GM19238 (cell line): ENCODE measurements at regions not wholly inside any gene's neighbourhood (a gene's known extent, or its start where the extent isn't known, plus 50 kb on each side); places are given as distances from the start of the nearest gene placed in this dataset.

Experiments used
- DNase-seq: peaks from one replicate; pipeline ENCODE4 v3.0.0; 2011; ENCODE audit warnings: low spot score; ENCODE audit not compliant: insufficient read length

DNA sequence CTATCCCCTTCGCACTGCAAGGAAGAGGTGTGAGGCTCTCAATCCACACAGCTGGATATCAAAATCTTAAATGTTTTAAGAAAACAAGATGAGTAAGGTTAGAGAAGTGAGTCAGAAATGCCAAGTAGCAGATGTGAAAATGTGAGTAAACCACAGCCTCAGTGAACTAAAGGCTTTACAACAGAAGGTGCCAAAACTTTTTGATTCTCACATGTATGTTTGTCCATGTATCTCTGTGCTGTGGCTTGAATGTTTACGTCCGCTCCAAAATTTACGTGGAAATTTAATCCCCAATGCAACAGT lies 126.8 kb upstream of the PFN2 start:
- DNase-seq, result no peak

DNA sequence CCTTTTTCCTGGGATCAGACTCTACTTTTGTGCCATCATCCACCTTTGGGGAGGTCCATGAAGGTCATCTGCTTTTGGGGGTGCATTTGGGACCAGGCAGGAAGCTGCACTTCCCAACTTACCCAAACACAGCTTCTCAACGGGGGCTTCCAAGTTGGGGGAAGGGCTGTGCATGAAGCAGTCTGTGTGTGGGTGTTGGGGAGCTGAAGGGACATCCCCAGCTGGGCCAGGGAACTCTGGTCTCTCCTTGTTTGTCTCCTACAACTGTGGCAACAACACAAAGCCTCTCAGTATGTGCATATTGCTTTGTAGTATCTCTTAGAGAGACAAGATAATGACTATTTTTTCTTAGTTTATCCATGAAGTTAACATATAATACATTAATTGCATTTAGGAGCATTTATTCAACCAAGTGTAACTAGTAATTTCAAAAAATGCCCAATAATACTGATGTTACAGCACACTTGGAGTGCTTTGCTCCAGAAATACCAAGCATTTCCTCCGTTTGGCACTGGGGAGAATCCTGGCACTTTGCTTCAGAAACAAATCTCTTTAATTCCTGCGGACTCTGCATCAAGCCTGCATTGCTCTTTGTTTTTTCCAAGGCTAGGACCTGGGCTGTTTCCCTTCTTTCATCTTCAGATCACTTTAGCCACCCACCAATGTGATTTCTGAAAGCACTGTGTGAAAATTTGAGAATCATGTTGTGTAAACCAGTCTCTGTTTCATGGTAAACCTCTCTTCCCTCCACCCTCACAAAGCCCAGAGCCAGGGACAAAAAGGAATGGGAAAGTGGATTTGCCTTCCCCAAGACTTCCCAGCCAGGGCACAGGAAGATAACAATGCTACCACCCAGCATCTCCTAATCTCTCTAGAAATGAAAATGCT lies 126.2 kb upstream of the PFN2 start:
- no peak for DNase-seq

DNA sequence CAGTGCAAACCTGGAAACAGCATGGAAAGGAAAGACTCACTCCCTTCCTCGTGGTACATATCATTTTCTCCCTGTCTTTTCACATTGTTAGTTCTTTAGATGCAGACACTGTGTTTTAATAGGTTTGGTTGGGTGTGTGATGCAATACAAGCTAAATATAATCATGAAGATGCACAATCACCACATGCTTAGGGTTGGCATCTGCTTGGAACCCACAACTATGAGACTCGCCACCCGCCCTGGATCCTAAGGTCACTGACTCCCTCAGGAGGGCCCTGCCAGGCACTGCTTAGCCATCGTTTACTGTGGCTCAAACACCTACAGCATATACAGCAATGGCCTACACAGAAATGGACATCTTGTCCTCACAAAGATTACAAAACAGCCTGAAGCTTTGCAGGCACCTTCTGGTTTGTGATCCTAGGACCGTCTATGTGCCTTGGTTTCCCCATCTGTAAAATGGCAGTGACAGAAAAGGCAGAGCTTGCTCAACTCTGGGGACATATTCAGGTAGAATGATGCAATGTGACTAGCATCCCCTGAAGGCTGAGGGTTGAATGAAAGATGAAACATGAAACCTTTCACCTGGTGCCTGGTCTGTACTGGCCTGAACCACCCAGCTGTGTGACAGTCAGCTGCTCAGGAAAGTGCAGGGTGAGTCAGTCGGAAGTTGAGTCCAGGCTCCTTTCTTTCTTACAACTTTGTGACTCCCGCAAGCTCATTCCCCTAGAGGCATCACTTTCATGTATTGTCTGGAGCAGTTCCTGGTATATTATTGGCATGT lies 123.6 kb upstream of the PFN2 start:
- DNase-seq, result no peak

DNA sequence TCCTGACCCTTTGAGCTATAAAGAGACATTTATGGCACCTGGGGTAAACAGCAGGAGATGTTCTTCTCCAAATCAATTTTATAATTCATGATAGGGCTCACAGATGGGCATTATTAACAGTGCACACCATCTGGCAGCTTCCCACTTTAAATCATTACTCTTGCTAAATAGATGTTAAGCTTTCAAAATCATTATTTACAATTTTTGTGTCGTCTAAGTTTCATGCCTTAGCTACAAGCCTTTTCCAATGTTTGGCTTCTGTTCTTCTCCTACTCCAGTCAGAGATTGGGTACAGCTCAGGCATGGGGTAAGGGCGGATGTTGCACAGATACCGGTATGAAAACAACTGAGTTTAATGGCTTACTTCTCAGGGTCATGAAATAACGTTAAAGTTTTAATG lies 120.9 kb upstream of the PFN2 start:
- no peak for DNase-seq

DNA sequence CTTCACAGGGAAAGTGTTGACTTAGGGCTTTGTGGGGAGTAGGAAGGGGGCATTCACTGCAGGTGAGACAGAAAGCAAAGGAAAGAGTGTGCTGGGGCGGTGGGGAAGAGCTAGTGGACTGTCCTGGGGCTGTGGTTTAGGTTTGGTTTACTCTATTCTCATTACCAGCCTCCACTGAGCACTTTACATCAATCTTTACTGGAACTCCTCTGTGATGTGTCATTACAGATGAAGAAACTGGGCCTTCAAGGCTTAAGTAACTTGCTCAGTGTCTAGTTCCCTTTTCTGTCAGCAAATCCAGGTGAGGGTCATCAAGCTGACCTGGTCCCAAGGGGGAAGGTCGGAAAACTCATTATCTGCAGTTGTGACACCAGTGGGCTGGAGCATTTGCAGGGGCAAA lies 120.2 kb upstream of the PFN2 start:
- DNase-seq, result no peak

DNA sequence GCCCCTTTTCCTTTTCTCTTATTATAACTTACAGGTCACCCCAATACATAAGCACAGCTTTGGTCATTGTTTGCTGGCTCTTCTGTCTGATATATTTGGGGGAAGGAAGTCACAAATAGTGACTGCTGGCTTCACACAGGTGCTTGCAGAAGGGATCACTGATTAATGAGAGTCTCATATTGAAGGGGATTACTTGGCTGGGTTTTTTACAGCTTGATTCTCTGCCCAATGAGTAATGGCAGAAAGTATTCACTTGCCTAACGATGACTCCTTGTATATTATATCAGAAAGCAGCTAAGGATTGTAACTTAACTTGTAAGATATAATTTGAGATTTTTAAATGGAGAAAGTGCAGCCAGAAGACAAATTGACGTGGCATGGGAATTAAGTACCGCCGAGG lies 119.3 kb upstream of the PFN2 start:
- DNase-seq, result no peak

DNA sequence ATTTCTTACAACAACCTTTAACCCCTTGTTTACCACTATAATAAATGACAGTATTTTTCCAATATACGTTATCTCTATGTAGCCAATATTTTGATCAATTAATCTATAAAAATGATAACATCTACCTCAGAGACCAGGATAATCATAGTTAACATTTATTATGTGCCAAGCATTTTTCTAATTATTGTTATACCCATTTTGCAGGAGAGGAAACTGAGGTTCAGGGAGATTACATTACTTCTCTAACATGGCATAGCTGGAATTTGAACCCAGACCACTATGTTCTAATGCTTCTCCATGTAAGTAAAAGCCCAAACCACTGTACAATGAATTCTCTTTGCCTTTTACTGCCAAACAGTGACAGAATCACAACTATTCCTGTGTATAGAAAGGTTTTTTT lies 113.4 kb upstream of the PFN2 start:
- no peak for DNase-seq

DNA sequence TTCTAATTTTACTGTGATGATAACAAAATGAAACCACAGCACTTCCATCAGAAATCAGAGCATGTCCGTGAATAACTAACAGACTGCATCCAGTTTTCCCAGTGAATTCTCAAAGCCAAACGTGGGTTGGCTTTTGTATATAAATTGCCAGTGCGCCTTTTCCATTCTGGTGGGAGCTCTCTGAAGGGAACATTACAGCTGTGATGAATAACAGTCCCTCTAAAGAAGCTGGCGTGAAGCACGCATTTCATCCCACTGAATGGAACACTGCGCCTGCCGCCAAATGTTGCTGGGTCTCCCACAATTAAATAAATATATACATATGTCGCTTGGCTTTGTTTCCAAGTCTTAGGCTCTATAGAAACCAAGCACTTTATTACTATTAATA lies 113.0 kb upstream of the PFN2 start:
- DNase-seq, result no peak

DNA sequence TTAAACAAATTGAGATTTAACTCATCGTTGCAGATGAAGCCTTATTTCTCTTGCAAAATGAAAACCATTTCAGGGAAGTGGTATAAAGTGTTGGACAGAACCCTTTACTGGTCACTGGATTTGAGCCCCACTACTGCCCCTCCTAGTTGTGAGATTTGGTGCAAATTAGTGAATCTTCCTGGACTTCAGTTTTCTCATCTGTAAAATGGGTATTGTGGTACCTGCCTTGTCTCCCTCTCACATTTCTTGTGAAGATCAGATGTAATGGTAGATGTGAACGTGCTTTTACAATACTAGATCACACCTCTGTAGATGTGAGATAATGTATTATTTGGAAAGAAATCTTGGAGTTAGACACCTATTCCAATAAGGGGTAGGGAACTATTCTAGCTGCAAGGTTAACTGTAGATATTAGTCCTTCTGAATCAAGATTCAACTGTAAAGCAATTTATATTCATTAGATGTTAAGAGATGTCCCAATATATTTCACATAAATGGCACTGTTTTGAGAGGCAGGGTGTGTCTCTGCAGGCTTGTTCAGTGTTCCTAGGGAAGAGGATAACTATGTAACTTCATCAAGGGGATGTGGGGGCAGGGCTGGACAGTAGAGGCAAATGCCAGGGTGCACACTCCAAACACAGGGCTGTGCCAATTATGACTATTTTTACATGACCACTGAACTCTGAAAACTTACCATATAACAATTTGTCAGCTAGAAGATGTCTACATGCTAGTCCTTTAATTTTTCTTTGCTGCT lies 112.4 kb upstream of the PFN2 start:
- DNase-seq, result no peak

DNA sequence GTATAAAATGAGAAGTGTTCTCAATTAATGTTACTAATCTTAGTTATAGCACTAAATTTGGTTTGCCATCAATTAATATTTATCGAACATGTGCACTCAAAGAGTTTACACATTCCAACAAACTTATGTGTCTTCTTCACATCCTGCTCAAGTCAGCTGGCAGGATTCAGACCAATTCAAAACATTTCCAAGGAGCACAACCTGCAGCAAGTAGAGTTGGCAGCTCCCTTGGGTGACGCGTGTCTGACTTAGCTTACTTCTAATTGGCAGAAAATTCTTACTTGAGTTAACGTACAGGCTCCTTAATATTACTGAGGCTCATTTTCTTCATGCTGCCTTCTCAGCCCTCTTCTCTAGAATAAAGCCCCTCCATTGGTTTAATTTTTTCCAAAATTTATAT lies 110.4 kb upstream of the PFN2 start:
- no peak for DNase-seq

DNA sequence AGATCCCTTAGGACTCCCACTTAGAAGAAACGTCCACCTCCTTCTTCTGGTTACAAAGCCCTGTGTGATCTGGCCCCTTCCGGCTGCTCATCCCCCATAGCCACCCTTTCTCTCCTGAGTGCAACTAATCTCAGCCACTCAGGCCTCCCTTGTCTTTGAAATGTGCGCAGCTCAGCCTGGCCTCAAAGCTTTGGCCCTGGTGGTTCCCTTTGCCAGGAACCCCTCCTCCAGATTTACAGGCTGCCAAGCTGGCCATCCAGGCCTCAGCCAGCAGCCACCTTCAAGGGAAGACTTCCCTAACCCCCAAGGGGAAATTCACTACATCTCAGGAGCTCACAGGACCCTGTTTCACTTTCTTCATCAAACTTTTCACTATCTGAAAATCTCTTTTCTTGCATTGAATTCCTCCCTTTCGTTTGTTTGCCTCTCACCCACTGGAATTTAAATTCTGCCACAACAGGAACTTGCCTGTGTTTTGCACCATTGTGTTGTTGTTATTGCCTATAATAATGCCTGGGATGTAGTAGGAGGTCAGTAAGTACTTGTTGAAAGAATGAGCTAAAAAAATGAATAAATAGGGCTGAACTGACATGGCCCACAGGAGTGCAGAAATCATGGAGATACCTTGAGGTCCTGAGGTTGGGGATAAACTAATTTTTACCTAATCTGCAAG lies 109.5 kb upstream of the PFN2 start:
- no peak for DNase-seq

DNA sequence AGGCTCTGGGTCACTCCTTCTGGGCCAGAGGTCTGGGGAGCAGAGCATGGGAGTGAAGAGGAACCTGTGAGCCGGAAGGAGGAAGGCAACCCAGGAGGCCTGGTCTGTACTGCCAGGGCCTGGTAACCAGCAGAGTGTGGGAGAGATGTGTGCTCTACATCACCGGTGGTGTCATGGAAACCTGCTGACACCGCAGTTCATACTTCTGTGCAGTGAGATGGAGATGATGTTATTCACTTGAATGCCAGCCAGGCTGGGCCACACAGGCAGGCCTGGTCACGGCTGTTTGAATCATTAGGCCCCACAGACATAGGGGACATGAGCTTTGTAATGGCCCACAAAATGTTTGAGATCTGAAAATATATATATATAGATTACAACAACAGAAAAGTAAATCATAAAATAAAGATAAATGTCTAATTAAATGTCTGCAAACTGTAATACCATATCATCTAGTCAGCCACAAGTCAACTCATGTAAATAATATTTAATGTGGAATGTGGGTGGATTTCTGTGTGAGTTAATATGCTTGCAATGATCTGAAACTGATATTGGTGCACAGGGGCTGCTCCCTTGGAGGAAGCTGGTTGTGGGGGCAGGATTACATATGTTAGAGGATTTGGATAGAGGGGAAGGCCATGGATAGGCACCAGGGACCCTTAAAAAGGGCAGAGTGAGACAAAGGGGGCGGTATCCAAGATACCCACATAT lies 108.5 kb upstream of the PFN2 start:
- DNase-seq, result no peak

DNA sequence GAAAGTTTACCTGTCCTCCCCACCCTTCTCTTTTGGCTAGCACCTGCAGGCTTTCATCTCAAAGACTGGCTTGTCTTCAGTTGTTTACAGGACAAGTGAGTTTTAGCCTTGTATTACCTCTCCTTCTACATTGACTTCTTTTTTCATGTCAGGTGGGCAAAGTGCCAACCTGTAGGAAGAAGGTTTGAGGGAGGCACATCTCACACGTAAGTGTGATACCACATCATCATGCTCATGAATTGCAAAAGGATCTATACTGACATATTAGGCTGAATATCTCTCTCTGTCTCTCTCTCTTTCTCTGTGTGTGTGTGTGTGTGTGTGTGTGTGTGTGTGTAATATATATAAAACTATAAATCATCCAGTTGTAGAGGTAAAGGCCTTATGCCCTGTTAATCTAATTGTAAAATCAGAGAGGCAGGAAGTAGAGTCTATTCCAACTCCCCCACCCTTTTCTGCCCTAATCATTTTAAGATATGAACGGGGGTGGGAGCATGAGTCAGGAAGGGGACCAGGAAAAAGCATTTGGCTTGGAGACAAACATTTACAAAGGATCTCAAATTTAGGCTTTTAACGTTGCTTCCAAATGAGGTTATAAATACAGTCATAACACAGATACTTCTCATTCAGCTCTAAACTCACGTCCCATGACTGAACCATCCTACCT lies 107.0 kb upstream of the PFN2 start:
- no peak for DNase-seq

DNA sequence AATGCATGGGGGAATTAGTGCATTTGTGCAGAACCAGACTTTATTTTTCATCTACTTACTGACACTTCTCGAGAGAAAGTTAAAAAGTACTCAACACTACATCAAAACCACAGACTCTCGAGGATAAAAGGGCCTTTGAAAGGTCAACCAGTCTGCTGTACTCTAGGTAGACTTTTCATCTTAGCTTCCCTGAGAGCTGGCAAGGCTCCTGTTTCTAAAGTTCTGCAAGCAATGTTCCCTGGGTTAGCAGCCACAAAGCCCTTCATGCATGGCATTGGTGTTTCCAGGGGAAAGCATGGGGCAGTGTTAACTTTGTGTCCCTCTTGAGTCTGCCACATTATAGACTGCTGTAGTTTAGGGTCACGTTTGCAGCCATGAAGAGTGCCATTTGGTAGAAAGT lies 106.4 kb upstream of the PFN2 start:
- DNase-seq, result no peak

DNA sequence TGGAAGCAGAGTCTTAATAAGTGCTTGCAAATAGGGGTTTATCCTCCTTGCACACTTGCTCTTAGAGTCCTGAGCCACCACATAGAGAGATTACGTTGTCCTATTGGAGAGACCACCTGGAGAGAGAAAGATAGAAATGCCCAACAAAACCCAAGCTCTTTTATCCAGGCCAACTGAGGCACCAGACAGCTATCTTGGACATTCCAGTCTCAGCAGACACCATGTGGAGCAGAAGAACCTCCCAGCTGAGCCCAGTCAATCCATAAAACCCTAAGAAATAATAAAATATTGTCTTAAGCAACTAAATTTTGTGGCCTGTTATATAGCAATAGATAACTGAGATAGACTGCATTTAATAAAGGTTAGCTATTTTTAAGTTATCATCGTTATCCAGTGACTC lies 105.7 kb upstream of the PFN2 start:
- DNase-seq, result no peak

DNA sequence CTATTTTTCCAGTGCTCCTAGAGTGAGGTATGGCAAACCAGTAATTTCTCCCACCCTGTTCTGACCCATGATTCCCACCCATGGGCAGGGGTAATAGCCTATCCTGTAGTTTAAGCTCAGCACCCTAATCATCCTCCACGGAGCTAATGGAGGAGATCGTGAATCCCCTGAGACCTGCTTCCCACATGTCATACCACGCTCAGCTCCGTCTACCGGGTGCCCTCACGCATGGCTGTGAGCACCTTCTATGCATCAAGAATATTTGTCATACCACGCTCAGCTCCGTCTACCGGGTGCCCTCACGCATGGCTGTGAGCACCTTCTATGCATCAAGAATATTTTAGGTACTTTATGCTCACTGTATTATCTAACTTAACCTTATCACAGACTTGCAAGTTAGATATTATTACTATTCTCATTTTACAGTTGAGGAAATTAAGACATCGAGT lies 104.7 kb upstream of the PFN2 start:
- DNase-seq, result no peak

DNA sequence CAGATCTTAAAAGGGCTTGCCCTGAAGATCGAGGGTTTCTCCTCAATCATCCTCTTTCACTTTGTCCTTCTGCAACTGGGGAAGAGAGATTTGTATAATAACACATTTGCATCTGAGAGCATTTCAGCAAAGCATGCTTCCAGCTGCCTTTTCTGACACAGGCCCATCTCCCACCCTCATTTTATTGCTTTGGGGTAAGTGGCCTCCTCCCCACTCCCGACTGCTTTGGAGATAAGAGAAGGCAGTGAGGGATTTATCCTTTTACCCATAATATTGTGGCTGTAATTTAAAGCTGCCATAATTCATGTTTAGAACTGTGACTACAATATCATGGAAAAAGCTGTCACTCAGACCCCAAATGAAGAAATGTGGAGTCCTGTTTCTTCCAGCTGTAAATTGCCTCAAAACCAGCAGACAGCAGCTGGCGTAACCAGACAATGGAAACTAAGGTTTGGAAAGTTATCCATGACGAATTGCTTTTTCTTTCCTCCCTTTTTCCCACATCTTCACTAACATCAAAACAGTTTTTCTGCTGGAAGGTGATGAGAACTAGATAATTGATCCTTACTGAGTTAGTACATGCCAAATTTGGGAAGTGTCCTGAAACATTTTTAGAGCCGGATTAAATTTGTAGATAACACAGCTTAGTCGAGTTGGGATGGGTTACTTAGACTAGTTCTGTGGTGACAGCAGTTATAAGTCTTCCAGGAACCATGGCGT lies 104.2 kb upstream of the PFN2 start:
- no peak for DNase-seq

DNA sequence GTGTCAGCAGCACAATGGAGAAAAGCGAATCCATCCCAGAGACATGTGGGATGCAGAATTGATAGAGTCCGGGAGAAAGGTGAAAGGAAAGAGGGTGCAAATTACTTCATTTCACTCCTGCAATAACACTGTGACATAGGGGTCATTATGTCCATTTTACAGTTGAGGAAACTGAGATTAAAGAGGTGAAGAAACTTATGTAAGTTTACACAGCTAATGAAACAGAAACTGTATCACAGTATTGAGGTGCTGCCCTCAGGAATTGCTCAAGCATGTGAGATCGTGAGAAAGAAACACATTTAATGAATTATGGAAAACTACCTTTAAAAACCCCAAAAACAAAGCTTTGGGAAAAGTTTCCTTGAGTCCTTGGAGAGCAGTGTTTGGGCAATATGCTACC lies 103.6 kb upstream of the PFN2 start:
- DNase-seq, result no peak

DNA sequence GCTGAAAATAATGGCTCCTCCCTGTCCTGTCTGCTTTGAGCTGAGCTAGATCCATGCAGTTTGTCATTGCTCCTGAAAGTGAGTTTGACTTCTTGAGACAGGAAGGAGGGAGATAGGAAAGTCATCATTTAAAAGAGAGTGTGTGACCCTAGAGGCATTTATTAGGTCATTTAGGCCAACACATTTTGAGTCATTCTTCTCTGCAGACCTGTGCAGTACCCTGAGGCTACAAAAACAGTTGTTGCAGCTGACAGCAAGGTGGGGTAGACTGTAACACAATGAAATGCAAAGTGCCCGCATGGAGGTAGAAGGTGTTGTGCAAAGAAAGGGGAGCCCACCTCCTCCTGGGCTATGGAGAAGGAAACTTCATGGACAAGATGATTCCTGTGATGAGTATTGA lies 102.8 kb upstream of the PFN2 start:
- DNase-seq, result no peak

DNA sequence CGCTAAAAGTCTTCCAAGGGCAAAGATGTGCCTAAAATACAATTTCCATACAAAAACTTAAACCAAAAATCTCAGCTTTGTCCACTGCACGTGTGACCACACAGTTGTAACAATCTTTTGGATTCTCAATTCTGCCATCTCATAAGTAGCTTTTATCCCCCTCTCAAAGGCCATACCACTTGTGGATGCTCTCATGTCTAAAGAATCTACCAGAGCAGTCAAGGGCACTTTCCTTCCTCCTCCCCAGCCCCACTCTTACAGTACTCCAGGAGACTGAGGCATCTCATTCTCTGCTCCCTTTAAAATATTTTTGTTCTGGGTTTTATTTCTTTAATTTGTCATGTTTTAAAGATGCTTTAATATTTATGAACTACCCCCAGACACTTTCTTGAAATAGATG lies 102.3 kb upstream of the PFN2 start:
- no peak for DNase-seq
